ENCODE measurements at regions not wholly inside any gene's neighbourhood (a gene's known extent, or its start where the extent isn't known, plus 50 kb on each side); places are given as distances from the start of the nearest gene placed in this dataset.

DNA sequence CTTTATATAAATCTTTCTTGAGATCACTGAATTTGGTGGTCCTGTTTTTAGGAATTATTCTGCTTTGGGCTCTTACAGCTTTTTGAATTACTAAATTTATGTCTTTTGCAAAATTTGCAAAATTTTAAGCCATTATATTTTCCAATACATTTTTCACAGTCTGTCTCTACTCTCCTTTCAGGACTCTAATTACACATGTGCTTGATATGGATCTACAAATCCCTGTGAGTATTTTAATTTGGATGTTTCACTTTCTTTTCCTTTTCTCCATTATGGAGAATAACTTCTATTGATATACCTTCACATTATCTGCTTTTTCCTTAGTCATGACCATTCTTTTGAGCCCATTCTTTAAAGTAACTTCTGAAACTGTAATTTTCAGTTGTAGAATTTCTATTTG is 315.4 kb downstream of the DCAF12L2 start:
- TF ChIP-seq, protein P1, sequence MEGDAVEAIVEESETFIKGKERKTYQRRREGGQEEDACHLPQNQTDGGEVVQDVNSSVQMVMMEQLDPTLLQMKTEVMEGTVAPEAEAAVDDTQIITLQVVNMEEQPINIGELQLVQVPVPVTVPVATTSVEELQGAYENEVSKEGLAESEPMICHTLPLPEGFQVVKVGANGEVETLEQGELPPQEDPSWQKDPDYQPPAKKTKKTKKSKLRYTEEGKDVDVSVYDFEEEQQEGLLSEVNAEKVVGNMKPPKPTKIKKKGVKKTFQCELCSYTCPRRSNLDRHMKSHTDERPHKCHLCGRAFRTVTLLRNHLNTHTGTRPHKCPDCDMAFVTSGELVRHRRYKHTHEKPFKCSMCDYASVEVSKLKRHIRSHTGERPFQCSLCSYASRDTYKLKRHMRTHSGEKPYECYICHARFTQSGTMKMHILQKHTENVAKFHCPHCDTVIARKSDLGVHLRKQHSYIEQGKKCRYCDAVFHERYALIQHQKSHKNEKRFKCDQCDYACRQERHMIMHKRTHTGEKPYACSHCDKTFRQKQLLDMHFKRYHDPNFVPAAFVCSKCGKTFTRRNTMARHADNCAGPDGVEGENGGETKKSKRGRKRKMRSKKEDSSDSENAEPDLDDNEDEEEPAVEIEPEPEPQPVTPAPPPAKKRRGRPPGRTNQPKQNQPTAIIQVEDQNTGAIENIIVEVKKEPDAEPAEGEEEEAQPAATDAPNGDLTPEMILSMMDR (IDR thresholded peaks at IDR 0.05; ENCODE audit: low read length) = no peak
- TF ChIP-seq EZH2 (IDR thresholded peaks at IDR 0.05; ENCODE audit: borderline replicate concordance, low read length) = no peak
